Esophagus (tissue), 2 donors: ENCODE measurements at regions not wholly inside any gene's neighbourhood (a gene's known extent, or its start where the extent isn't known, plus 50 kb on each side); places are given as distances from the start of the nearest gene placed in this dataset.
A peak's percentile ranks its signal among the peaks of the same experiment; 100 is the strongest.
"Not testable (repeated sequence)": the region's sequence is repeated elsewhere in the genome, so short reads cannot be mapped to it uniquely, and the experiment has no call there.

Experiments used
- H3K27ac ChIP-seq, 2 donors: one replicate each; pipeline ENCODE4 v1.5.1; 2013; ENCODE audit warnings: low read depth in 2 of 2, mild to moderate bottlenecking in 2 of 2, inconsistent platforms in 1 of 2, low read length in 1 of 2, moderate library complexity in 1 of 2
- H3K27me3 ChIP-seq, 2 donors: one replicate each; pipeline ENCODE4 v1.6.1; 2013; ENCODE audit warnings: low read length in 2 of 2, control low read depth in 1 of 2, mild to moderate bottlenecking in 1 of 2; ENCODE audit not compliant: insufficient read depth in 2 of 2, control insufficient read depth in 1 of 2
- H3K36me3 ChIP-seq, 2 donors: one replicate each; pipeline ENCODE4 v1.6.1; 2013; ENCODE audit warnings: low read length in 1 of 2; ENCODE audit not compliant: control insufficient read depth in 2 of 2, insufficient read depth in 2 of 2
- H3K4me1 ChIP-seq, 2 donors: one replicate each; pipeline ENCODE4 v1.6.1; 2013; ENCODE audit warnings: low read length in 1 of 2; ENCODE audit not compliant: control insufficient read depth in 2 of 2, insufficient read depth in 2 of 2
- H3K4me3 ChIP-seq, 2 donors: one replicate each; pipeline ENCODE4 v1.5.1; 2013; ENCODE audit warnings: low read length in 2 of 2, mild to moderate bottlenecking in 2 of 2, low read depth in 1 of 2, moderate library complexity in 1 of 2
- H3K9me3 ChIP-seq, 2 donors: one replicate each; pipeline ENCODE4 v1.6.1; 2013; ENCODE audit warnings: mild to moderate bottlenecking in 2 of 2, low read depth in 1 of 2, low read length in 1 of 2, moderate library complexity in 1 of 2; ENCODE audit not compliant: control insufficient read depth in 2 of 2, insufficient read depth in 1 of 2
- WGBS, 2 donors: extraction: QIAGEN DNeasy Blood & Tissue Kit; methylation state at CpG; one replicate each; pipeline ENCODE4 v1.1.7; 2013; 5-methylcytosine and 5-hydroxymethylcytosine counted together
- donor health status: healthy with polysubstance abuse.
- donor health status: Bipolar disorder and iron deficiency.

GRCh38 chr22:40094485-40094884 is 83.2 kb upstream of the TNRC6B start:
- 12 to 13% methylated on average over 1 of the region's 1 CpG for WGBS, 2 donors
- Histone ChIP-seq H3K4me3 (no peak overlapping the region), H3K4me1 (no peaks in the 10 kb centered on the region), H3K27ac (no peak overlapping the region), H3K36me3 (no peaks in the 10 kb centered on the region), H3K9me3 (no peaks in the 10 kb centered on the region), H3K27me3 (no peaks in the 10 kb centered on the region)

GRCh38 chr22:40099887-40100286 is 77.8 kb upstream of the TNRC6B start:
- H3K36me3 ChIP-seq, H3K27ac ChIP-seq, H3K4me3 ChIP-seq, H3K9me3 ChIP-seq, H3K27me3 ChIP-seq, H3K4me1 ChIP-seq: not testable (repeated sequence)
- 95 to 99% methylated on average over 7 of the region's 7 CpGs for WGBS, 2 donors

GRCh38 chr22:40105755-40106154 is 72.0 kb upstream of the TNRC6B start:
- Histone ChIP-seq H3K27ac (no peak overlapping the region), H3K4me3 (no peak overlapping the region), H3K4me1 (peaks cover 3 to 4% of the 10 kb centered on the region in 2 donors), H3K27me3 (no peaks in the 10 kb centered on the region), H3K36me3 (no peaks in the 10 kb centered on the region), H3K9me3 (no peaks in the 10 kb centered on the region)
- WGBS, 2 donors = 92 to 94% methylated on average over 3 of the region's 3 CpGs

GRCh38 chr22:40107244-40107643 is 70.5 kb upstream of the TNRC6B start:
- Histone ChIP-seq H3K4me1 (peaks cover 3 to 4% of the 10 kb centered on the region in 2 donors), H3K4me3 (no peak overlapping the region), H3K27ac (no peak overlapping the region), H3K27me3 (no peaks in the 10 kb centered on the region), H3K36me3 (no peaks in the 10 kb centered on the region), H3K9me3 (no peaks in the 10 kb centered on the region)
- WGBS, 2 donors = 3 to 11% methylated on average over 1 of the region's 1 CpG

GRCh38 chr22:40107851-40108378 is 69.8 kb upstream of the TNRC6B start:
- Histone ChIP-seq H3K27ac (peak overlapping the region; percentile 25 to 64), H3K9me3 (no peaks in the 10 kb centered on the region), H3K4me1 (peaks cover 3 to 4% of the 10 kb centered on the region in 2 donors), H3K27me3 (no peaks in the 10 kb centered on the region), H3K4me3 (peak overlapping the region in 1 of 2 donors; percentile 21), H3K36me3 (no peaks in the 10 kb centered on the region)
- 21 to 27% methylated on average over 6 of the region's 6 CpGs for WGBS, 2 donors

DNA sequence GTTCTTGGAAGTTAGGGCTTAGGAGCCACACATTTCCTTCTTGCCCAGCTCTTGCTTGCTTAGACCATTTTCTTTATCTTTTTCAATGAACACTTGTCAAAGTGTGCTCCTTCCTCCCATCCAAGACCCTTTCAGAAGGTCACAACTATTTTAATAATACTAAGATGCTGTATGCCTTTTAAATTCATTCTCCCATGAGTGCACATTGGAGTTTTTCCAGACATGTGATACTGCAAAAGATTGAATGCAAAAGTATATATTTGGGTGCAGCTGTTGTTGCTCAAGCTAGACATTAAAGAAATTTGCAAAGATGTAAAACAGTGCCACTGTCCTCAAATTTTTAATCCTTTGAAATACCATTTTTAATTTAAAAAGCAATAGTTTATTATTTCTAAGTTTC is 69.3 kb upstream of the TNRC6B start:
- Histone ChIP-seq H3K36me3 (no peaks in the 10 kb centered on the region), H3K4me1 (peaks cover 3 to 4% of the 10 kb centered on the region in 2 donors), H3K9me3 (no peaks in the 10 kb centered on the region), H3K27ac (peak overlapping the region in 1 of 2 donors; percentile 64), H3K27me3 (no peaks in the 10 kb centered on the region), H3K4me3 (peak overlapping the region in 1 of 2 donors; percentile 21)

GRCh38 chr22:40108926-40109325 is 68.8 kb upstream of the TNRC6B start:
- H3K4me1 ChIP-seq, H3K36me3 ChIP-seq, H3K27me3 ChIP-seq, H3K27ac ChIP-seq, H3K9me3 ChIP-seq, H3K4me3 ChIP-seq: not testable (repeated sequence)
- WGBS, 2 donors = 91 to 96% methylated on average over 5 of the region's 5 CpGs

DNA sequence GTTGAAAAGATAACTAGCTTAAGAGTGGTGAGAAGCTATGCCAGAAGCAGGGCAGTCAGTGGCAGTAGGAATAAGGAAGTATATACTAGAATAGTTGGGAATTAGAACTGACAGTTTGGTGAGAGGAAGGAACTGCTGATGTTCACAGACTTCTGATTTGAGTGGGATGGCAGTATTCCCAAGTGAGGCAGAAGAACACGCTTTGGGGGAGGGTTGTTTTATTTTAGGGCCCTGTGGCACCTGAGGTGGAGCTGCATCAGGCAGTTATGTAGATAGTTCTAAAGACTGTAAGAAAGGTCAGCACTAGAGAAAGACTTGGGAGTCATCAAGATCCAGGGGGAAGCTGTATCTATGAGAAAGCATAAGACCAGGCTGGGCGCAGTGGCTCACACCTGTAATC is 66.3 kb upstream of the TNRC6B start:
- Histone ChIP-seq H3K9me3 (no peaks in the 10 kb centered on the region), H3K36me3 (no peaks in the 10 kb centered on the region), H3K4me3 (no peak overlapping the region), H3K27me3 (no peaks in the 10 kb centered on the region), H3K27ac (no peak overlapping the region), H3K4me1 (peaks cover 3 to 4% of the 10 kb centered on the region in 2 donors)
- WGBS, 2 donors = 74 to 89% methylated on average over 2 of the region's 2 CpGs

- no peaks in the 10 kb centered on the region for H3K27me3 ChIP-seq
- H3K36me3 ChIP-seq = no peaks in the 10 kb centered on the region
- no peaks in the 10 kb centered on the region for H3K9me3 ChIP-seq
- no peak overlapping the region for H3K4me3 ChIP-seq
- WGBS, 2 donors = 69 to 77% methylated on average over 3 of the region's 3 CpGs
- H3K27ac ChIP-seq = no peak overlapping the region
- peaks cover 3 to 4% of the 10 kb centered on the region in 2 donors for H3K4me1 ChIP-seq
Measured at GRCh38 chr22:40112595-40112994, 65.1 kb upstream of the TNRC6B start.

DNA sequence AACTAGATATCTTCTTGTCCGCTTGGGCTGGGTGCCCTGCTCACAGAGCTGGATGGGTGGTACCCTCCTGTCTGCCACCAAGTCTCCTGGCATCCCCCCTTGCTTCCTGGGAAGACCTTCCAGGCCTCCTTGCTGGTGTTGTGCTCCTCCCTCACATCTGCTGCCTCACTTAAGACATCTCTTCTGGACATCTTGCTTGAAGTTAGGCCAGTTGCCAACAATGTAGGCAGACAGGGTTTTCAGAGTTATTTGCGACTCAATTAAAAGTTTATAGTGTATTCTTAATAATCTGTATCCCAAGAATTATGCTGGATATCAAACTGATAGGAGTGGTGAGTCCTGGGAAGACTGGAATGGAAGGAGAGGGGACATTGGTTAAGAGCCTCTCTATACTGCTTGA is 64.0 kb upstream of the TNRC6B start:
- no peaks in the 10 kb centered on the region for H3K36me3 ChIP-seq
- WGBS, 2 donors = 92 to 93% methylated on average over 2 of the region's 2 CpGs
- H3K4me3 ChIP-seq = no peak overlapping the region
- H3K27me3 ChIP-seq = no peaks in the 10 kb centered on the region
- H3K4me1 ChIP-seq = no peaks in the 10 kb centered on the region
- H3K27ac ChIP-seq = no peak overlapping the region
- H3K9me3 ChIP-seq = no peaks in the 10 kb centered on the region
